T-helper 22 cell (primary cell): ENCODE measurements at regions not wholly inside any gene's neighbourhood (a gene's known extent, or its start where the extent isn't known, plus 50 kb on each side); places are given as distances from the start of the nearest gene placed in this dataset.
"Not testable (repeated sequence)": the region's sequence is repeated elsewhere in the genome, so short reads cannot be mapped to it uniquely, and the experiment has no call there.

Source experiments
- DNase-seq: peaks from one replicate; pipeline ENCODE4 v3.0.0-alpha.2; 2020; ENCODE audit warnings: low read depth

GRCh38 chr9:65420771-65421170, 135.8 kb upstream of the FOXD4L5 start:
- no peak for DNase-seq

DNA sequence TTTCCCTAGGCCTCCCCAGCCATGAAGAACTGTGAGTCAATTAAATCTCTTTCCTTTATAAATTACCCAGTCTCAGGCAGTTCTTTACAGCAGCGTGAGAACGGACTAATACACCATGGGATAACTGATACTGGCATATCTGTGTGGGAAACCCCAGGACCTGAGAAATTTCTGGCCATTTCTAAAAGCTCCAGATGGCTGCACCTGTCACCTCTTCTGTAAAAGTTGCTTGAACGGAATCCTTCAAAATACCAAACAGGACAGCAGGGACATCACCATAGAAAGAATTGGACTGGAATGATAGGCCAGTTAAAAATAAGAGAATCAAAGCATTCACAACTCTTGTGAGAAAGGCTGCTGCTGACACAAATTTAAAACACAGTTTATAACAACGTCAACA, 134.0 kb upstream of the FOXD4L5 start:
- DNase-seq: not testable (repeated sequence)

DNA sequence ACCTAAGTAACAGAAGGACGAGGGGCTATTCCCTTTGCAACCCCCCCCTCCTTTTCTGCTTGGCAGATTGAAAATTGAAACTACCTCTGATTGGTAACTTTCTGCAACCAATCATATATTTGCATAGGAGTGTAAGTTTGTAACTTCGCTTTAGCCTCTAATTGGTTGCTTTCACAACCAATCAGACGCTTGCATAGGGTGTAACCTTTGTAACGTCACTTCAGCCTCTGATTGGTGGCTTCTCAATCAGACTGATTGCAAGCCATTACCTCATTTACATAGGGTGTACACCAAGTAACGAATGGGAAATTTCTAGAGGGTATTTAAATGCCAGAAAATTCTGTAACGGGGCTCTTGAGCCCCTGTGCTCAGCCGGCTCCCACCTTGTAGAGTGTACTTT, 131.9 kb upstream of the FOXD4L5 start:
- not testable (repeated sequence) for DNase-seq

DNA sequence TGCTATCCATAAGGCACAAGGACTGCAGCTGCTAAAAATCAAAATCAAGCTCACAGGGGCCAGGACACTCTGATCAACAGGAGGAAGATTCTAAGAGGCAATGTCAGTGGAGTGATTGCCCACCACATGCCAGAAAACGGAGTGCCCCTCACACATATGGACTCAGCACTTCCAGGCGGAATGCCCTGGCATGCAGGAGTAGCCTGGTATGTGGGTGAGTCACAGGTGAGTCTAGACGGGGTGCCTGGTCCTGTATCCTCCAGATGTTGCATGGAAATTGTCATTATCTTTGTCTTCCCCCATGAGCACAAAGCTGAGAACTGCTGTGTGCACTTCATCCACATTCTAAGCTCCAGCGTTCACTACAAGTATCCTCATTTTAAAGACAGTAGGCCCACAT, 129.2 kb upstream of the FOXD4L5 start:
- not testable (repeated sequence) for DNase-seq

GRCh38 chr9:65413371-65413770, 128.4 kb upstream of the FOXD4L5 start:
- not testable (repeated sequence) for DNase-seq

GRCh38 chr9:65411901-65412300, 126.9 kb upstream of the FOXD4L5 start:
- DNase-seq: no peak

GRCh38 chr9:65411336-65411735, 126.3 kb upstream of the FOXD4L5 start:
- no peak for DNase-seq

DNA sequence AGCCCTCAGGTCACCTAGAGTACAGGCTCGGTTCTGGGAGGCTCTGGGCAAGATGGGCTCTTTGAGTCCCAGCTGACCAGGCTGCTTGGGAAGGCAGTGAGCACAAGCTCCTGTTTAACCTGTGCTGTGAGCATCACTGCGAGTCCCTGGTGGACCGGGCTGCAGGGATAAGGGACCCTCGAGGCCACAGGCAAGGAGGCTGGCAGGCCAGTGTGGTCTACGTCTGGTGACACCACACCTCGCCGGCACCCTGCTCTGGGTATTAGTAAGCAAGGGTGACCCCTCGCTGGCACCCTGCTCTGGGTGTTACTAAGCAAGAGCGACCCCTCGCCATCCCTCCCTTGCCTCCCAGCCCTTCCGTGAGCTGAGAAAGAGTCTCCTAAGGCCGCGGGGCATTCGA, 125.9 kb upstream of the FOXD4L5 start:
- no peak for DNase-seq

GRCh38 chr9:65409471-65409980, 124.5 kb upstream of the FOXD4L5 start:
- DNase-seq: no peak

- DNase-seq: not testable (repeated sequence)
Measured at GRCh38 chr9:65408806-65409205, 123.8 kb upstream of the FOXD4L5 start.

DNA sequence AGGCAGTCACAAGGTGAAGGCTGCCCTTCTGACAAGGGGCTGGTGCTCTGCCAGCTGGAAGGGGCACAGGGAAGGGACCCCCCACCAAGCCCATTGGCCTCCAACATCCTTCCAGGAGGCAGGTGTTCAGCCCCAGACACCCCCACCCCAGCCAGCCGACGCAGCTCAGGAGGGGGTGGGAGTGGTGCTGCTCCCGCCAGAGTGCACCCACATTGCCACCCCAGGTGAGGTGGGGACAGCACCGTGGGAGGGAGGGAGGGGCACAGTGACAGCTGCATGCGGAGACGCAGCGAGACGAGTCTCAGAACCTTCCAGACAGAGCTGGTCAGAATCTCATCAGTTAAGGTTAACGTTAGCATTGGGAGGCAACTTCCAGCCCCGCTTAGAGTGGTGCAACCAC, 121.6 kb upstream of the FOXD4L5 start:
- DNase-seq: not testable (repeated sequence)

- DNase-seq: not testable (repeated sequence)
Measured at GRCh38 chr9:65405766-65406165, 120.8 kb upstream of the FOXD4L5 start.

DNA sequence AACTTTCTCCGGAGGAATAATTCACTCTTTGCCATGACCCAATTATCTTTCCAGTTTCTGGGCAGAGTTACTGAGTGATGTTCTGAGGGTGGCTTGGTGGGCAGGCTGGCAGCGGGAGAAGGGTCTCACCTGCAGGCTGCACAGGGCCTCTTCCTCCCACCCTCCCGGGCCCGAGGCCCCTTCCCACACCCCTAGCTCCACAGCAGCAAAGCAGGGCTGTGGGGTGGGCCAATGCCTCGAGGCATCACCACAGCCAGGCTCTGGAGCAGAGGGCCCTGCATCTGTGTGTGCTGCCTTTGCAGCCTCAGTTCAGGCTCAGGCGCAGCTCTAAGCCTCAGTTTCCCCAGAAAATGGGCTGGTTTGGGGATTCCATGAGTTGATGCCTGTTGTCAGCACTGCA, 120.2 kb upstream of the FOXD4L5 start:
- no peak for DNase-seq

DNA sequence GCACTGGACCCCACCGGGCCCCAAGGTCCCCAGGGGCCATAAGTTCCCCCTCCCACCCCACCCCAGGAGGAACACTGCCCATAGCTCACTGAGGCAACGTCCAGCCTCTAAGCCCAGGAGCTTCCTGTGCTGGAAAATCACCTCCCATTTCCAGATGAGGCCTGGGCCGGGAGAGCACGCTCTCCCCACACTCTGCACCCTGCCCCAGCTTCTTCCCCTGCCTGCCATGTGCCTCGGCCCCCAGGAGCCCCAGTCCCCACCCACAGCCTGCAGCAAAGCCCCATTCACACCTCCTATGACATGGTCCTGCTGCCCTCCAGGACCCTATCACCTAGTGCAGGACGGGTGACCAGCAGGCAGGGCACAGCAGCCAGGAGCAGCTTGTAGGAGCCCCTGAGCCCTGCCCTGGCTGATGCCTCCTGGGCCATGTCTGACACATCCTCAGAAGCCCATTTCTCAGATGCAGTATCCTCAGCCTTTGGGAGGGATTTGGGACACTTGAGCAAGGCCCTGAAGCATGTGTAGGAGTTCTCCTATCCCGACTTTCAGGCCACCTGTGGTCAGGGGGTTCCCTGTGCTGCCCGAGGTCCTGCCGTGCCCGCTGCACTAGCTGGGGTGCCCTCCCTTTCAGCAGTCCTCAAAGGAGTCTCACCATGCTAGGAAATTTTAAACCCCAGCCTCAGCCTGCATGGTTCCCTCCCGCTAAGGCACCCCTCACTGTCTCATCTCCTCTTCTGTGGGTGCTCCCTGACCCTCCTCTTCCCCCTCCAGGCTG, 119.4 kb upstream of the FOXD4L5 start:
- no peak for DNase-seq

DNA sequence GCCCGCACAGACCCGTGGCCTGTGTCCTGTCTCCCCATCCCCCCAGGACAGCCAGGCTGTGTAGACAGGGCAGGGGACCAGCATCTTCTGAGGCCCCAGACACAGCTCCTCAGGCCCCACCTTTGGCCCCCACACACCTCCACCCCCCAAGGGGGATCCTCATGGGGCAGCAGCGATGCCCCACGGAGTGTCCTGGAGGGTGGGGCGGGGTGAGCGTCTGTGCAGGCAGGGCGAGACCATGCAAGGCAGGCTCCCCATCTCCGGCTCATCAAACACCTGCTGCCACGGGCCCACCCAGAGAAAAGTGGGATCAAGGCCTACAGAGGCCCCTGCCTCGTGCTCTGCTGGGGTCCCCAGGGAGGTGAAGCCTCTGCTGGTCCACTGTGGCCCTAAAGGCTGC, 118.7 kb upstream of the FOXD4L5 start:
- no peak for DNase-seq

DNA sequence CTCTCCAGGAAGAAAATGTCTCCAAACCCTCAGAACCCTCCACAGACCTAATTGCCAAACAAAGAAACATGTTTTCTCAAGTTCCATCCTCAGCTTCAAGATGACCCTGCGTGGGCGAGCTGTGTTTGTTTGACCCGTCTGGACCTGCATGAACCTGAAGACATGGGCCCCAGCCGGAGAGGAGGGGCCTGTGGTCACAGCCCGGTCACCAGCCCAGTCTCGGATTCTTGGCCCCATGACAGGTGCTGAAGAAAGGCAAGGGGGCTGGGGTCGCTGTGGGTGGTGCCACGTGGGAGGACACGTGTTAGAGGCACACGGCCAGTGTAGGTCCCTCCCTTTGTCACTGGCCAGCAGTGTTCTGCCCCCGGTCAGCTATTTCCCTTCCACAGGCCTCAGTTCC, 118.1 kb upstream of the FOXD4L5 start:
- DNase-seq: not testable (repeated sequence)

DNA sequence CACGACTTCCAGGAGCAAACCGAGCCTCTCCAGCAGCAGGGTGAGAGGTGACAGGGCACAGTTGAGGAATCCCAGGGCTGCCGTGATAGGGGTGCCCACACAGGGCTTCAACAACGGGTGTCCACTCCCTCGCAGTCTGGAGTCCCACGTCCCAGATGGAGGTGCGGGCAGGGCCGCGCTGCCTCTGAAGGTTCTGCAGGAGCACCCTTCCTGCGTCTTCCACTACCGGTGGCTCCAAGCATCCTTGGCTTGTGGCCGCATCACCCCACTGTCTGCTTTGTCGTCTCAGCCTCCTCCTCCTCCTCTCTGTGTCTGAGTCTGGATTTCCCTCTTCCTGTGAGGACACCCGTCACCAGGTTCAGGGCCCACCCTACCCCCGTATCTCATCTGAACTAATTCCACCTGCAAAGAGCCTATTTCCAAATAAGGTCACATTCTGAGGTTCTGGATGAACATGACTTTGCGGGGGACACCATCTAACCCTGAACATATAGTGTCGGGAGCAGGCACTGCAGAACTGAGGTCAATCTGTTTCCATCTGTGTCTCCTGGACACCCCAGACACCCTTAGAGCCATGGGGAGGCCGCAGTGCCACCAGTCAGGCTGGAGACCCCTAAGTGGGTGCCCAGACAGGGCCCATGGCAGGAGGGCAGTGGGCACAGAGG, 117.3 kb upstream of the FOXD4L5 start:
- DNase-seq: not testable (repeated sequence)

- not testable (repeated sequence) for DNase-seq
Measured at GRCh38 chr9:65401456-65402045, 116.5 kb upstream of the FOXD4L5 start.

GRCh38 chr9:65400886-65401285, 115.9 kb upstream of the FOXD4L5 start:
- no peak for DNase-seq

DNA sequence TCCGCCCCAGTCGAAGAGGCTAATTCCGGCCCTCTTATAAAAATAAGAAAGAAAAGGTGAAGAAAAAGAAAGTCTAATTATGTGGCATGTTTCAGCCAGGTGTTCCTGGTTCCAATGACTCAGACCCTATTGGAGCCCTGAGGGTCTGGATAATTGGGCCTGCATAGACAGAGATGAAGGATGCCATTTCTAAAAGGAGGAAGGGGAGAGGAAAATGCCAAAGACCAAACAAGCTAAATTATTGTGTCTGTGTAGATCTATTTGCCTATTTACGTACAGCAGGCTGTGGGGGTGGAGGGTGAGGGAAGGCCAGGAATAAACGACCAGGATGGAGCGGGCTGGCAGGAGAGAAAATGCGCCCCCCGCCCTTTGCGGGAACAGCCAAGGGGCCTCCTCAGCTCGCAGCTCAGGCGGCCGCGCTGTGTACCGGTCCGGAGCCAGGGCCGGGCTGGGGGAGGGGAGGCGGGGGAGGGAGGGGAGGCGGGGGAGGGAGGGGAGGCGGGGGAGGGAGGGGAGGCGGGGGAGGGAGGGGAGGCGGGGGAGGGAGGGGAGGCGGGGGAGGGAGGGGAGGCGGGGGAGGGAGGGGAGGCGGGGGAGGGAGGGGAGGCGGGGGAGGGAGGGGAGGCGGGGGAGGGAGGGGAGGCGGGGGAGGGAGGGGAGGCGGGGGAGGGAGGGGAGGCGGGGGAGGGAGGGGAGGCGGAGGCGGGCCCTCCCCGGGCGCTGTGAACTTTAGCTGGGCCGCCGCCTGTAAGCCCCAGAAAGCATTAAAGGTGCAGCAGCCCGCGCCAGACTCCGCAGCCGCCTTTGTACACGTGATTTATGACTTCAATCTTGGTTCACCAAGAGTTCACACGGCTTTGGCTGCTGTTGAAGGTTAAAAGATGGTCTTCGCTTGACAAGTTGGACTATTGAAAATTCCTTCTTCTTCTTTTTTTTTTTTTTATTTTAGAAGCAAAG, 113.0 kb upstream of the FOXD4L5 start:
- DNase-seq: not testable (repeated sequence)

- DNase-seq: not testable (repeated sequence)
Measured at GRCh38 chr9:65397226-65397625, 112.2 kb upstream of the FOXD4L5 start.

DNA sequence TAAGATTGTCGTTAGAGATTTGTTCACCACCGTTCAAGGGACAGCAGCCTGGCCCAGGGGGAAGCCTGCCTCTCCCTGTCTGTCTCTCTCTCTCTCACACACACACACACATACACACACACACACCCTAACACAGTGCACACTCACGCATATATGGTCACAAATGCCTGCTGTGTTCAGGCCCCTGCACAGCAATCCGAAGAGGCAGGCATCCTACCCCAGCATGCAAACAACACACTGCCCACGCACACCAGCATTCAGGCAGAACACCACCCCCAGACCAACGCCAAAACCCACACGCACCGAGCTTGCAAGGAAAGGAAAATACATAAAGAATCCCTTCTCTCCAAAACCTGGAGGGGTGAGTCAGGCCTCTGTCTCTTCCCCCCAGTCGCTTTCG, 111.6 kb upstream of the FOXD4L5 start:
- DNase-seq: not testable (repeated sequence)
